ENCODE measurements at regions not wholly inside any gene's neighbourhood (a gene's known extent, or its start where the extent isn't known, plus 50 kb on each side); places are given as distances from the start of the nearest gene placed in this dataset.

DNA sequence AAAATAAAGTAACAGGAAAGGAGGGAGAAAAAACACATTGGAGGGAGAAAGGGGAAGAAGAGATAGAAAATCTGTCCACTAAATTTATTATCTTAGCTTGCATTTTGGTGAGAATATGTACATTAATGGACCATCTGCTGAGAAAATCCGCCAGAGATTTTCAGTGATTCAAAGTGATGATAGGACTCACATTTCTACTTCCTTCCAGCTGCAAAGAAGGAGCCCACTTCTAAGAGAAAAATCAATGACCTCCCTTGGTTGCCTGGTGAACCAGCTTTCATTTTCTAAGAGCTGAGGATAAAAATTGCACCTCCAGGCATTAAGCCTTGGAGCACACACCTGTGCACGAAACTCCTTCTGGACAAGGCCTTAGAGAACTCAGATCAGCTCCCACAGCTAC lies 404.3 kb downstream of the SFMBT2 start:
- TF ChIP-seq POLR2A (IDR thresholded peaks at IDR 0.05; ENCODE audit: low read length) (no peak), GATA1 (IDR thresholded peaks at IDR 0.05; ENCODE audit: low read depth, low read length) (no peak)

Measured in erythroblast (primary cell).